Cardiac muscle cell (in vitro differentiated cells and primary cell): ENCODE measurements at regions not wholly inside any gene's neighbourhood (a gene's known extent, or its start where the extent isn't known, plus 50 kb on each side); places are given as distances from the start of the nearest gene placed in this dataset.

ENCODE experiments used
- DNase-seq, 2 donors: peaks; one replicate each; pipeline versions ENCODE4 v3.0.0 to v3.0.0-alpha.2; 2010 to 2017; ENCODE audit warnings: low read depth in 1 of 2, low spot score in 1 of 2
- H3K27ac ChIP-seq: fragments of 200-600 bp; sonication (generic); 2 replicates; pipeline ENCODE4 v1.5.1; 2016
- H3K27me3 ChIP-seq: fragments of 200-600 bp; sonication (generic); 2 replicates; pipeline ENCODE4 v1.6.0; 2016; ENCODE audit warnings: control low read depth
- H3K36me3 ChIP-seq: fragments of 200-600 bp; sonication (generic); 2 replicates; pipeline ENCODE4 v1.5.1; 2016; ENCODE audit warnings: control low read depth
- H3K4me1 ChIP-seq: fragments of 200-600 bp; sonication (generic); 2 replicates; pipeline ENCODE4 v1.8.1; 2017; ENCODE audit warnings: low read depth, mild to moderate bottlenecking, mixed run types
- H3K4me3 ChIP-seq: fragments of 200-600 bp; sonication (generic); 2 replicates; pipeline ENCODE4 v1.5.1; 2016; ENCODE audit warnings: mild to moderate bottlenecking
- H3K9me3 ChIP-seq: fragments of 200-600 bp; sonication (generic); 2 replicates; pipeline ENCODE4 v1.5.1; 2017; ENCODE audit warnings: low read depth, mild to moderate bottlenecking, control low read depth
- CTCF ChIP-seq: IDR thresholded peaks from 2 replicates; pipeline ENCODE4 v1.5.1; 2012; ENCODE audit warnings: low read depth, mild to moderate bottlenecking, low read length

DNA sequence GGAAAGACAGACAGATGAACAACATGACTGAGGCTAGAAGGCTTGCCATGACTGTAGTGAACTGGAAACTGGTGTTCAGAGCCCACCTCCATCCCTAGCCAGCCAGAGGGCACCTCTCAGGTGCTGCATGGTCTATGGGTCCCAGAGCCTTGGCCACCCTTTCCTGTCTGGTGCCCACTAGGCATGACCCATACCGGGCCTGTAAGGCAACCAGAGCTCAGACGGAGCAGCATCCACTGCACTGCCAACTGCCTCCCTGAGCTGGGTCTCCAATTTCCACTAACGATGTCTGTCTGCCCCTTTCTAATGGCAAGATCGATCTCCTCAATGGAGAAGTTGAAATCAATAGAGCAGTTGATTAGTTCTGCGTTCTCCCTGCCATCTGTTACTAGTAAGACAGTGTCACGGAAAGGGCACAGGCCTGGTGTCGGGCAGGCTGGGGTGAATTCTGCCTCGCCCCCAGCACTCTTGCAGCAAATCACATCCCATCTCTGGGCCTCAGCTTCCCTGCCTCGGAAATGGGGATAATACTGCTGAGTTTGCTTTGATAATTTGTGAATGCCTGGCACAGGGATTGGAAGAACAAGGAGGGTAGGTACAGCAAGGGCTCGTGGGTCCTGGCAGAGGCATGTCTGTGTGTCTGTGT is 172.3 kb upstream of the MVB12B start:
- peaks cover 2% of the 10 kb centered on the region for H3K4me1 ChIP-seq
- no peaks in the 10 kb centered on the region for H3K9me3 ChIP-seq

DNA sequence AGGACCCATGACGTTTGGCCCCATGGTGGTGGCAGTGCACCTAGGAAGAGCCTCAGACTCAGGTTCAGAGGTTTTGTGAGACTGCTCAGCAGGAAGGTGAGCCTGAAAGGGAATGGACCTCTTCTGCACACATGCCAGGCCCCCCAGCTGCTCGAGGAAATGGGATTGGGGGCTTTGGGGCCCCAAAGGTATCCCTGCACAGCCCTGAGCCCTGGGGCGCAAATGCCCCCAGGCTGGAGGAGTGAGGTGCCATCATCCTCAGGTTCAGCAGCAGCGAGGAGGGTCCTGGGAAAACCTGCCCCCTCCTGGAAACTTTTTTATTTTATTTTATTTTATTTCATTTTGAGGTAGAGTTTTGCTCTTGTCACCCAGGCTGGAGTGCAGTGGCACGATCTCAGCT is 171.8 kb upstream of the MVB12B start:
- H3K4me1 ChIP-seq: peaks cover 2% of the 10 kb centered on the region
- no peaks in the 10 kb centered on the region for H3K9me3 ChIP-seq
- no peak overlapping the region for H3K4me3 ChIP-seq
- H3K36me3 ChIP-seq: no peaks in the 10 kb centered on the region
- no peak for TF ChIP-seq CTCF
- no peaks in the 10 kb centered on the region for H3K27me3 ChIP-seq
- no peak overlapping the region for H3K27ac ChIP-seq
- no peak for DNase-seq

More for the DNA sequence above, 172.3 kb upstream of the MVB12B start:
- no peak for DNase-seq
- TF ChIP-seq CTCF: no peak
- no peaks in the 10 kb centered on the region for H3K36me3 ChIP-seq
- no peaks in the 10 kb centered on the region for H3K27me3 ChIP-seq
- no peak overlapping the region for H3K4me3 ChIP-seq
- H3K27ac ChIP-seq: no peak overlapping the region

GRCh38 chr9:126155756-126156664 is 170.6 kb upstream of the MVB12B start:
- DNase-seq: no peak
- Histone ChIP-seq H3K9me3 (no peaks in the 10 kb centered on the region), H3K27ac (no peak overlapping the region), H3K27me3 (no peaks in the 10 kb centered on the region), H3K36me3 (no peaks in the 10 kb centered on the region), H3K4me1 (peaks cover 2% of the 10 kb centered on the region), H3K4me3 (no peak overlapping the region)
- no peak for TF ChIP-seq CTCF

DNA sequence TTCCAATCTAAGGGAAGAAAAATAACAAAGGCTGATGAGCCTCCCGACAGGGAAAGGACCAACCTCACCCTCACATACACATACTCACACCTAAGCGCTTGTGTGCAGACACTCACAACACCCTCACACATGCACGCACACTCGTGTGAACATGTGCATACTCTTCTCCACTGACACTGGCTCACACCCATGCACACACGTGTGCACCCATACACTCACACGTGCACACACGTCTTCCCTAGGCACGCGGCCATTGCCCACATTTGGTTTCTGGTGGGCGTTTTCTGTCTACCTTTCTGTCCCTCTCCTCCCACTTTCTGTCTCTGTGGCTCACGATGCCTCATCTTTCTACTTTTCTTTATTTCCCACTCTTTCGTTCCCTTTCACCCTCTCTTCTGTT is 169.7 kb upstream of the MVB12B start:
- TF ChIP-seq CTCF: no peak
- H3K36me3 ChIP-seq: no peaks in the 10 kb centered on the region
- no peak overlapping the region for H3K4me3 ChIP-seq
- no peak overlapping the region for H3K27ac ChIP-seq
- no peak for DNase-seq
- H3K27me3 ChIP-seq: no peaks in the 10 kb centered on the region
- H3K9me3 ChIP-seq: no peaks in the 10 kb centered on the region
- H3K4me1 ChIP-seq: peaks cover 2% of the 10 kb centered on the region

GRCh38 chr9:126157423-126157822 is 169.2 kb upstream of the MVB12B start:
- H3K4me3 ChIP-seq: no peak overlapping the region
- no peak for TF ChIP-seq CTCF
- no peak overlapping the region for H3K27ac ChIP-seq
- H3K36me3 ChIP-seq: no peaks in the 10 kb centered on the region
- no peaks in the 10 kb centered on the region for H3K27me3 ChIP-seq
- no peak for DNase-seq
- no peaks in the 10 kb centered on the region for H3K9me3 ChIP-seq
- peaks cover 2% of the 10 kb centered on the region for H3K4me1 ChIP-seq
